Progenitor cell of endocrine pancreas (in vitro differentiated cells): ENCODE measurements at regions not wholly inside any gene's neighbourhood (a gene's known extent, or its start where the extent isn't known, plus 50 kb on each side); places are given as distances from the start of the nearest gene placed in this dataset.

ENCODE experiments used
- DNase-seq: peaks from one replicate; pipeline ENCODE4 v3.0.0; 2021; ENCODE audit warnings: low spot score; ENCODE audit not compliant: unreplicated experiment
- H3K27ac Mint-ChIP-seq: 2 replicates; pipeline ENCODE4 v1.8.0; 2021; ENCODE audit warnings: mild to moderate bottlenecking, moderate library complexity, mixed read lengths
- H3K27me3 Mint-ChIP-seq: 2 replicates; pipeline ENCODE4 v1.8.0; 2021; ENCODE audit warnings: mixed read lengths
- H3K36me3 Mint-ChIP-seq: 2 replicates; pipeline ENCODE4 v1.8.0; 2022; ENCODE audit warnings: mixed read lengths; ENCODE audit not compliant: insufficient read depth
- H3K4me1 Mint-ChIP-seq: 2 replicates; pipeline ENCODE4 v1.8.0; 2021; ENCODE audit warnings: low read depth, mixed read lengths
- H3K4me3 Mint-ChIP-seq: 2 replicates; pipeline ENCODE4 v1.8.0; 2021; ENCODE audit warnings: low read depth, mild to moderate bottlenecking, moderate library complexity, mixed read lengths
- H3K9me3 Mint-ChIP-seq: 2 replicates; pipeline ENCODE4 v1.8.0; 2021; ENCODE audit warnings: low read depth, mixed read lengths
- CTCF ChIP-seq: fragments of 200-600 bp; sonication (generic); IDR thresholded peaks from one replicate; pipeline ENCODE4 v1.5.0; 2021; ENCODE audit warnings: antibody characterized with exemption, mild to moderate bottlenecking; ENCODE audit not compliant: unreplicated experiment

DNA sequence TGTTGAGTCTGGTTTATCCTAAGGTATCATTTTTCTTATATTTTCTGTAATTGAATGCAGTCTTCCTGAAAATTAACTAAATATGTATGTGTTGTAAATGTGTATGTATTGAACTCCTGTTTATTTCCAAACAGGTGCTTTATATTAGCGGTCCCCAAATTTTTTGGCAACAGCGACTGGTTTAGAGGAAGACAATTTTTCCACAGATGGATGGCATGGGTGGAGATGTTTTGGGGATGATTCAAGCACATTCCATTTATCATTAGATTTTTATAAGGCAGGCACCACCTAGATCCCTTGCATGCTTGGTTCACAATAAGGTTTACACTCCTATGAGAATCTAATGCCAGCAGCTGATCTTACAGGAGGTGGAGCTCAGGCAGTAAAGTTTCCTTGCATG, 210.5 kb upstream of the ANO3 start:
- Mint-ChIP-seq H3K4me1 (no peaks in the 10 kb centered on the region), H3K4me3 (no peak overlapping the region), H3K9me3 (no peaks in the 10 kb centered on the region)

DNA sequence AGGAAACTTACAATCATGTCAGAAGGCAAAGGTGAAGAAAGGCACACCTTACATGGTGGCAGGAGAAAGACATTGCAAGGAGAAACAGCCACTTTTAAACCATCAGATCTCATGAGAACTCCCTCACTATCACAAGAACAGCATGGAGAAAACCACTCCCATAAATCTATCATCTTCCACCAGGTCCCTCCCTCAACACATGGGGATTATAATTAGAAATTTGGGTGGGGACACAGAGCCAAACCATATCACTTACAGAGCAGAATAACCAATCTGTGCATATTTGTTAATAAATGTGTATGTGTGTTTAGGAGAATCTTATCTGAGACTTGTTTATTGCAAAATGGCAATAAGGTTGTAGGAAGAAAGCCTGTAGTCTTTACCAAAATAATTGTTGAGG, 205.2 kb upstream of the ANO3 start:
- no peak for DNase-seq
- Mint-ChIP-seq H3K4me3 (no peak overlapping the region), H3K27me3 (no peaks in the 10 kb centered on the region), H3K27ac (no peak overlapping the region), H3K9me3 (peaks cover 4% of the 10 kb centered on the region), H3K36me3 (no peaks in the 10 kb centered on the region), H3K4me1 (no peaks in the 10 kb centered on the region)
- TF ChIP-seq CTCF, result no peak

More for the DNA sequence above, 210.5 kb upstream of the ANO3 start:
- no peak for TF ChIP-seq CTCF
- DNase-seq, result no peak
- Mint-ChIP-seq H3K27me3 (no peaks in the 10 kb centered on the region), H3K36me3 (no peaks in the 10 kb centered on the region), H3K27ac (no peak overlapping the region)

- peaks cover 4% of the 10 kb centered on the region for H3K9me3 Mint-ChIP-seq
- no peak for DNase-seq
- H3K4me1 Mint-ChIP-seq, result no peaks in the 10 kb centered on the region
- no peak for TF ChIP-seq CTCF
- no peaks in the 10 kb centered on the region for H3K27me3 Mint-ChIP-seq
- H3K27ac Mint-ChIP-seq, result no peak overlapping the region
- H3K36me3 Mint-ChIP-seq, result no peaks in the 10 kb centered on the region
- H3K4me3 Mint-ChIP-seq, result no peak overlapping the region
Measured at GRCh38 chr11:26127336-26127735, 204.6 kb upstream of the ANO3 start.

DNA sequence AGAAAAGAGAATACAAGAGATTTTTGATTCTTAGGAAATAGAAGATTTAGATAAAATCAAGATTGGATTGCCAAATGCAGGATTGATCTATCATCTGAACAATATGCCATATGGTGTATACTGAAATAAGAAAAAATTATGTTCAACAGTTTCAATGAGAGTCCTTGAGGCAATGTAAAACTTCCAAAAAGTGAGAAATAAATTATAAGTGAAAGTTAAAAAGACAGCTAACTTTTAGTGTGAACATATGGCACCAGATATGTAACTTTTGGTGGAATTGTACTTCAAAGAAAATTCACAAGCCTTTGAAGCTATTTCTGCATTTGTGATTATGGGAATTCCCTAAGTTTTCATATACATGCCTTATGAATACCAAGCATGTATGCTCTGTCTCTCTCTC, 200.5 kb upstream of the ANO3 start:
- H3K36me3 Mint-ChIP-seq, result no peaks in the 10 kb centered on the region
- no peak overlapping the region for H3K27ac Mint-ChIP-seq
- H3K4me3 Mint-ChIP-seq, result no peak overlapping the region
- no peak for TF ChIP-seq CTCF
- no peaks in the 10 kb centered on the region for H3K27me3 Mint-ChIP-seq
- H3K4me1 Mint-ChIP-seq, result peaks cover 5% of the 10 kb centered on the region
- peaks cover 4% of the 10 kb centered on the region for H3K9me3 Mint-ChIP-seq
- no peak for DNase-seq

- Mint-ChIP-seq H3K36me3 (no peaks in the 10 kb centered on the region), H3K4me1 (peaks cover 5% of the 10 kb centered on the region), H3K27me3 (no peaks in the 10 kb centered on the region), H3K4me3 (no peak overlapping the region), H3K27ac (no peak overlapping the region), H3K9me3 (peaks cover 3% of the 10 kb centered on the region)
- no peak for TF ChIP-seq CTCF
- no peak for DNase-seq
Measured at GRCh38 chr11:26134053-26134452, 197.9 kb upstream of the ANO3 start.
